CD1c-positive myeloid dendritic cell (primary cell): ENCODE measurements at regions not wholly inside any gene's neighbourhood (a gene's known extent, or its start where the extent isn't known, plus 50 kb on each side); places are given as distances from the start of the nearest gene placed in this dataset.
"Not testable (repeated sequence)": the region's sequence is repeated elsewhere in the genome, so short reads cannot be mapped to it uniquely, and the experiment has no call there.

Experiments
- DNase-seq: peaks from one replicate; pipeline ENCODE4 v3.0.0-alpha.2; 2016; ENCODE audit errors: extremely low spot score

GRCh38 chr3:95167748-95168147 is 1104.9 kb downstream of the NSUN3 start:
- DNase-seq = no peak

GRCh38 chr3:95168526-95168925 is 1105.7 kb downstream of the NSUN3 start:
- DNase-seq = no peak

GRCh38 chr3:95172164-95172943 is 1109.5 kb downstream of the NSUN3 start:
- no peak for DNase-seq

GRCh38 chr3:95177096-95177495 is 1114.2 kb downstream of the NSUN3 start:
- no peak for DNase-seq

GRCh38 chr3:95184038-95184437 is 1121.2 kb downstream of the NSUN3 start:
- DNase-seq = no peak

GRCh38 chr3:95189348-95189747 is 1126.5 kb downstream of the NSUN3 start:
- no peak for DNase-seq

- no peak for DNase-seq
These were observed 1134.8 kb downstream of the NSUN3 start for GRCh38 chr3:95197661-95198060.

GRCh38 chr3:95200384-95200783 is 1137.5 kb downstream of the NSUN3 start:
- DNase-seq = no peak

- no peak for DNase-seq
These were observed 1148.0 kb downstream of the NSUN3 start for GRCh38 chr3:95210878-95211277.

GRCh38 chr3:95212117-95212516 is 1149.3 kb downstream of the NSUN3 start:
- no peak for DNase-seq

- no peak for DNase-seq
These were observed 1152.6 kb downstream of the NSUN3 start for GRCh38 chr3:95215437-95215957.

GRCh38 chr3:95217661-95218060 is 1154.8 kb downstream of the NSUN3 start:
- no peak for DNase-seq

GRCh38 chr3:95218484-95218883 is 1155.6 kb downstream of the NSUN3 start:
- no peak for DNase-seq

- no peak for DNase-seq
These were observed 1163.6 kb downstream of the NSUN3 start for GRCh38 chr3:95226437-95226836.

GRCh38 chr3:95227092-95227491 is 1164.2 kb downstream of the NSUN3 start:
- DNase-seq = no peak

- DNase-seq = no peak
These were observed 1165.6 kb downstream of the NSUN3 start for GRCh38 chr3:95228416-95228815.

GRCh38 chr3:95235916-95236315 is 1173.1 kb downstream of the NSUN3 start:
- no peak for DNase-seq

GRCh38 chr3:95237783-95238182 is 1174.9 kb downstream of the NSUN3 start:
- no peak for DNase-seq

- DNase-seq = no peak
These were observed 1177.5 kb downstream of the NSUN3 start for GRCh38 chr3:95240395-95240794.

GRCh38 chr3:95241256-95241655 is 1178.4 kb downstream of the NSUN3 start:
- DNase-seq = not testable (repeated sequence)

- DNase-seq = no peak
These were observed 1183.6 kb downstream of the NSUN3 start for GRCh38 chr3:95246413-95246812.

GRCh38 chr3:95254061-95254460 is 1191.2 kb downstream of the NSUN3 start:
- no peak for DNase-seq

GRCh38 chr3:95254758-95255157 is 1191.9 kb downstream of the NSUN3 start:
- DNase-seq = no peak

GRCh38 chr3:95265129-95265528 is 1202.3 kb downstream of the NSUN3 start:
- DNase-seq = no peak
